ENCODE measurements at regions not wholly inside any gene's neighbourhood (a gene's known extent, or its start where the extent isn't known, plus 50 kb on each side); places are given as distances from the start of the nearest gene placed in this dataset.

DNA sequence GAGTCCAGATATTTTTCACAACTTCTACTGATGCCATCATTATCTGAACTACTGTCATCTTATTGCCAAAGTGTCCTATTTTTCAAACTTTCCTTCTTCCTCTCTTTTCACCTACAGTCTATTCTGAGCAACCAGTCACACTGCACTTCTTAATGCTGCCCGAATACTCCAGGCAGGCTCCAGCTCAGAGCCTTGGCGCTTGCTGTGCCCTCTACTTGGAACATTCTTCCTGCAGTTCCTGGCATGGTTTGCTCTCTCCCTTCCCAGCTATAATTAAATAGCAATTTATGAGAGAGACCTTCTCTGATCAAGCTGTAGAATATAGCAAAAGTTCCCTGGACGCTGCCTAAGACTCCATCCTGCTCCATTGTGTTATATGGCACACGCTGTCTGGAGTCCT, 831.6 kb downstream of the QKI start:
- ChIA-PET CTCF (ENCODE audit: low intra/inter-chr PET ratio) (no interaction called here), POLR2A (no interaction called here)
- Histone ChIP-seq H3K4me2 (ENCODE audit: insufficient read depth, low read length) (no peak overlapping the region), H4K20me1 (replicated peaks; ENCODE audit: control insufficient read depth, insufficient read depth, low read length) (no peaks in the 10 kb centered on the region), H3K27ac (ENCODE audit: extremely low read depth, low read depth, low read length) (no peak overlapping the region), H3K9ac (ENCODE audit: insufficient read depth in 1 of 2, low read depth in 2 of 2, low read length in 2 of 2) (no peak overlapping the region), H3K27me3 (ENCODE audit: control insufficient read depth in 2 of 2, insufficient read depth in 2 of 2, low read length in 2 of 2) (no peaks in the 10 kb centered on the region), H3K9me3 (replicated peaks; ENCODE audit: control insufficient read depth, insufficient read depth, low read depth, low read length) (no peaks in the 10 kb centered on the region; the same call in 1 of the 2 replicates), H3K4me1 (replicated peaks in 1 of 2; ENCODE audit: control insufficient read depth in 2 of 2, insufficient read depth in 2 of 2, low read length in 2 of 2) (no peaks in the 10 kb centered on the region), H3K4me3 (no peak overlapping the region), H3K9me1 (ENCODE audit: control insufficient read depth, insufficient read depth, low read length) (no peaks in the 10 kb centered on the region), H3K79me2 (ENCODE audit: control insufficient read depth, insufficient read depth, low read length) (no peaks in the 10 kb centered on the region), H3K36me3 (ENCODE audit: control insufficient read depth, insufficient read depth, low read length) (no peaks in the 10 kb centered on the region), H2AFZ (ENCODE audit: low read depth, low read length) (no peak overlapping the region)
- TF ChIP-seq, protein P1, sequence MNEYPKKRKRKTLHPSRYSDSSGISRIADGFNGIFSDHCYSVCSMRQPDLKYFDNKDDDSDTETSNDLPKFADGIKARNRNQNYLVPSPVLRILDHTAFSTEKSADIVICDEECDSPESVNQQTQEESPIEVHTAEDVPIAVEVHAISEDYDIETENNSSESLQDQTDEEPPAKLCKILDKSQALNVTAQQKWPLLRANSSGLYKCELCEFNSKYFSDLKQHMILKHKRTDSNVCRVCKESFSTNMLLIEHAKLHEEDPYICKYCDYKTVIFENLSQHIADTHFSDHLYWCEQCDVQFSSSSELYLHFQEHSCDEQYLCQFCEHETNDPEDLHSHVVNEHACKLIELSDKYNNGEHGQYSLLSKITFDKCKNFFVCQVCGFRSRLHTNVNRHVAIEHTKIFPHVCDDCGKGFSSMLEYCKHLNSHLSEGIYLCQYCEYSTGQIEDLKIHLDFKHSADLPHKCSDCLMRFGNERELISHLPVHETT (CRISPR knock-in tag; conservative IDR thresholded peaks at IDR 0.05 in 1 of 2, IDR thresholded peaks at IDR 0.05 in 1 of 2), result no peak
- TF ChIP-seq, protein P2, sequence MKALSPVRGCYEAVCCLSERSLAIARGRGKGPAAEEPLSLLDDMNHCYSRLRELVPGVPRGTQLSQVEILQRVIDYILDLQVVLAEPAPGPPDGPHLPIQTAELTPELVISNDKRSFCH (CRISPR knock-in tag; IDR thresholded peaks at IDR 0.05), result no peak
- TF ChIP-seq, protein P2 (tag; IDR thresholded peaks at IDR 0.05), result no peak
- no peak for TF ChIP-seq NR1H2 (CRISPR knock-in tag; IDR thresholded peaks at IDR 0.05)
- no peak for TF ChIP-seq TRIM28 (IDR thresholded peaks at IDR 0.05)
- TF ChIP-seq ZBTB8A (IDR thresholded peaks at IDR 0.05; ENCODE audit: partially characterized antibody), result no peak
- no peak for TF ChIP-seq POLR2A (conservative IDR thresholded peaks at IDR 0.05)
- TF ChIP-seq ATF7 (IDR thresholded peaks at IDR 0.05), result no peak
- TF ChIP-seq, protein P3, sequence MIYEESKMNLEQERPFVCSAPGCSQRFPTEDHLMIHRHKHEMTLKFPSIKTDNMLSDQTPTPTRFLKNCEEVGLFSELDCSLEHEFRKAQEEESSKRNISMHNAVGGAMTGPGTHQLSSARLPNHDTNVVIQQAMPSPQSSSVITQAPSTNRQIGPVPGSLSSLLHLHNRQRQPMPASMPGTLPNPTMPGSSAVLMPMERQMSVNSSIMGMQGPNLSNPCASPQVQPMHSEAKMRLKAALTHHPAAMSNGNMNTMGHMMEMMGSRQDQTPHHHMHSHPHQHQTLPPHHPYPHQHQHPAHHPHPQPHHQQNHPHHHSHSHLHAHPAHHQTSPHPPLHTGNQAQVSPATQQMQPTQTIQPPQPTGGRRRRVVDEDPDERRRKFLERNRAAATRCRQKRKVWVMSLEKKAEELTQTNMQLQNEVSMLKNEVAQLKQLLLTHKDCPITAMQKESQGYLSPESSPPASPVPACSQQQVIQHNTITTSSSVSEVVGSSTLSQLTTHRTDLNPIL (CRISPR knock-in tag; IDR thresholded peaks at IDR 0.05), result no peak
- TF ChIP-seq U2AF1 (optimal IDR thresholded peaks at IDR 0.05; ENCODE audit: low read depth, low read length), result no peak
- no peak for TF ChIP-seq HDAC8 (tag; IDR thresholded peaks at IDR 0.05)
- TF ChIP-seq, protein P4, sequence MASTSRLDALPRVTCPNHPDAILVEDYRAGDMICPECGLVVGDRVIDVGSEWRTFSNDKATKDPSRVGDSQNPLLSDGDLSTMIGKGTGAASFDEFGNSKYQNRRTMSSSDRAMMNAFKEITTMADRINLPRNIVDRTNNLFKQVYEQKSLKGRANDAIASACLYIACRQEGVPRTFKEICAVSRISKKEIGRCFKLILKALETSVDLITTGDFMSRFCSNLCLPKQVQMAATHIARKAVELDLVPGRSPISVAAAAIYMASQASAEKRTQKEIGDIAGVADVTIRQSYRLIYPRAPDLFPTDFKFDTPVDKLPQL (IDR thresholded peaks at IDR 0.05; ENCODE audit: extremely low read depth, insufficient read length), result no peak
- no peak for TF ChIP-seq CREBBP (IDR thresholded peaks at IDR 0.05; ENCODE audit: low read depth, low read length)
- TF ChIP-seq SMARCA4 (IDR thresholded peaks at IDR 0.05), result no peak
- no peak for TF ChIP-seq SETDB1 (IDR thresholded peaks at IDR 0.05; ENCODE audit: low read length)
- BruUV-seq (replicated peaks), result no TSS peak
- intact Hi-C loops (cut with micrococcal nuclease) (no loop called here), in situ Hi-C loops (cut with MboI) (no loop called here)
- FAIRE-seq (no peak), DNase-seq (ENCODE audit: extremely low read depth in 1 of 4, low spot score in 3 of 4) (no peak), ATAC-seq (no peak)
- 0% methylated on average over 4 of the region's 4 CpGs for WGBS (ENCODE audit: insufficient coverage, low coverage, missing lambda C conversion rate)

Measured in K562 (cell line).